ENCODE measurements at regions not wholly inside any gene's neighbourhood (a gene's known extent, or its start where the extent isn't known, plus 50 kb on each side); places are given as distances from the start of the nearest gene placed in this dataset.

- DNase-seq (ENCODE audit: low read depth) = no peak
Observed at GRCh38 chr9:4384750-4385149, 84.9 kb upstream of the GLIS3 start.

DNA sequence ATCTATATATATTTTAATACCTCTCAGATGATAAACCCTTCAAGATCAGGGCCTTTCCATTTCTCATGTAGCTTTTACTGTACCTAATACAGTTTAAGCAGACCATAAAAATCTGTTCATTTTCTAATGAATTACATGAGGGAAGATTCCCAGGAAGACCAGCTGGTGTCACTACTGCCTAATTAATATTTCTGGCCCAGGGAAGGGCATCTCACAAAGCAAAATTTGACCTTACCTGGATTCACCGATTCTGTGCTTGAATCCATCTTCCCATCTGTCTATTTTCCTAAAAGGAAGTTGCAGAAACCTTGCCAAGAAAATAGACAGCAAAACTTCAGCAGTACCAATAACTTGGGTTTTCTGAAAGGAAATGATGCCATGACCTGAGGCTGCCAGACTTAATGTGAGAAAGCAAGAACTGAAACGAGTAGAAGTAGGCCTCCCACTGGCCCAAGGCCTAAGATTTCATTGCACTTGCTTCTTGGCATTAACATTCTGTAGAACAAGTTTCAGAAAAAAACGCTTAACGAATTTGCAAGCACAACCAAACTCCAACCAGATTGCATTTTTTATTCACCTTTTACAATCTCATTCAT, 83.0 kb upstream of the GLIS3 start:
- DNase-seq (ENCODE audit: low read depth) = no peak

GRCh38 chr9:4381744-4382143, 81.9 kb upstream of the GLIS3 start:
- DNase-seq (ENCODE audit: low read depth) = no peak

- no peak for DNase-seq (ENCODE audit: low read depth)
Observed at GRCh38 chr9:4380406-4380805, 80.5 kb upstream of the GLIS3 start.

DNA sequence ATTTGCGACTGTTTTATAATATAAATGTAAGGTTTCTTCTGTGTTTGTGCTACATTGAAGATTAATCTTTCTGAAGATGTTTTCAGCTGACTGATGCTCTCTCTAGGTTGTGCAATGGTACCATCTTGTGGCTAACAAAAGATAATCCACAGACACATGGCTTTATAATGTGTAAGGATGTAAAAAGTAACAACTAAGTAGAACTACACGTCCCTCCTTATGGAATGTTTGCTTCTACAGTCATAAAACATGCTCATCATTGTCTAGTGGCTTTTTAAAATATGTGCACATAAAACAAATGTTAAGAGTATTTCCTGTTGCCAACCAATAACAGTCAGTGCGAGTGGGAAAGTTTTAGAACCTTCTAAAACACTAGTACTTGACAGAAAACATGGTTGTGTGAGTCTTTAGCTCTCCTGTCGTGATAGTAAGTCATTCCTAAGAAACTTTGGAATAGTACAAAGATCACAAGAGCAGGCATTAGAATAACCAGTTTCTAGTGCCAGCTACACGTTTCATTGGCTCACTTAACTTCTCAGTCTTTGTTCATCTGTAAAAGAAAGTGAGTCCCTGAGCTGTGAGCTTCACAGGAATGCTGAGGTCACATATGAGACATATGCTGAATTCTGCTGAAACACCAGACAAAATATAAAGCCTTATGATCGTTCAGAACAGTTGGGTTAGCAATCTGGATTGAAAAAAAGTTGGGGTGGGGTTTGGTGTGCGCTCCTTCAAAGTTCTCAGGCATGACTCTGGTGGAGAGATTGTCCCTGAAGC, 75.7 kb upstream of the GLIS3 start:
- DNase-seq (ENCODE audit: low read depth) = peak; percentile 25

DNA sequence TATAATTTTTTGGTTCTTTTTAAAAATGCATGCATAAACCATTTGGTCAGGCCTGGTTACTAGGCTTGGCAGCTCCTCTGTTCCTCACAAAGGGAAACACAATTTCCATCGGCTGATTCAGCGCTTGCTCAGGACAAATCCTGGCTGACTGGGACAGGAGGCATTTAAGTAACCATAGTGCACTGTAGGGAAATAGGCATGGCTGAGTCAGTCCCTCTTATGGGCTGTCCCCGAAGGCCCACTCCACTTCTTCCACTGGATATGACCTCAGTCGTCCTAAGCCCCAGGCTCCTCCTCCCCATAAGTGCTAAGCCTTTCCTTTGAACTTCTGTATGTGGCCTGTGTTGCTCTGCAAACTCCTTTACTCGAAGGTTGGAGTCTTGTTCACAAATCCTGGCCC, 71.2 kb upstream of the GLIS3 start:
- no peak for DNase-seq (ENCODE audit: low read depth)

- no peak for DNase-seq (ENCODE audit: low read depth)
Observed at GRCh38 chr9:4370501-4370900, 70.6 kb upstream of the GLIS3 start.

- DNase-seq (ENCODE audit: low read depth) = no peak
Observed at GRCh38 chr9:4366591-4367330, 66.9 kb upstream of the GLIS3 start.

DNA sequence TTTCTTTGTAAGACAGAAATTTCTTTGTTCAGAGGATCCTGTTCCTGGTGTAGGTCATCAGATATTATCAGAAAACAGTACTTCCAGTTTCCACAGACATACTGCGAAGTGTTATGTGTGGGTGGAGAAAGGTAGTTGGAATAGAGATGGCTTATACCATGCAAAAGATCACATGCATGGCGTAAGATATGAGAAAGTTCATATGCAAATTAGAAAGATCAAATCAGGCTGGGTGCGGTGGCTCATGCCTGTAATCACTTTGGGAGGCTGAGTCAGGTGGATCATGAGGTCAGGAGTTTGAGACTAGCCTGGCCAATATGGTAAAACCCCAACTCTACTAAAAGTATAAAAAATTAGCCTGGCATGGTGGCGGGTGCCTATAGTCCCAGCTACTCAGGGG, 65.2 kb upstream of the GLIS3 start:
- DNase-seq (ENCODE audit: low read depth) = no peak

GRCh38 chr9:4362281-4362680, 62.4 kb upstream of the GLIS3 start:
- DNase-seq (ENCODE audit: low read depth) = no peak

GRCh38 chr9:4359016-4359415, 59.1 kb upstream of the GLIS3 start:
- DNase-seq (ENCODE audit: low read depth) = no peak

DNA sequence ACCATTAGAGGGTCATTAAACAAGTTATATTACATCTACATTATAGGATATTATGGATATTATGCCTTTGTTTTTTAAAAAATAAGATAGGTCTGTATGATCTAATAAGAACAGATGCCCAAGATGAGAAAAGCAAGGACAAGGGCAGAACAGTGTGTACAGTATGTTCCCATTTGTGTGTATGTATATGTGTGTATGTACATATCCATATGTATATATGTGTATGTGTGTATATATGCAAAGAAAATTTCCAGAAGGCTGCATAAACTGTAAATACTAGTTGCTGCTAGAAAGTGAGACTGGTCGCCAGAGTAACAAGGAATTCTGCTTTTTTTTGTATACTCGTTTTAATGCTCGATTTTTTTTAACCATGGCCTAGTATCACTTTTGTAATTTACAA, 58.1 kb upstream of the GLIS3 start:
- DNase-seq (ENCODE audit: low read depth) = no peak

- no peak for DNase-seq (ENCODE audit: low read depth)
Observed at GRCh38 chr9:4356306-4356705, 56.4 kb upstream of the GLIS3 start.

GRCh38 chr9:4353236-4353635, 53.4 kb upstream of the GLIS3 start:
- no peak for DNase-seq (ENCODE audit: low read depth)

DNA sequence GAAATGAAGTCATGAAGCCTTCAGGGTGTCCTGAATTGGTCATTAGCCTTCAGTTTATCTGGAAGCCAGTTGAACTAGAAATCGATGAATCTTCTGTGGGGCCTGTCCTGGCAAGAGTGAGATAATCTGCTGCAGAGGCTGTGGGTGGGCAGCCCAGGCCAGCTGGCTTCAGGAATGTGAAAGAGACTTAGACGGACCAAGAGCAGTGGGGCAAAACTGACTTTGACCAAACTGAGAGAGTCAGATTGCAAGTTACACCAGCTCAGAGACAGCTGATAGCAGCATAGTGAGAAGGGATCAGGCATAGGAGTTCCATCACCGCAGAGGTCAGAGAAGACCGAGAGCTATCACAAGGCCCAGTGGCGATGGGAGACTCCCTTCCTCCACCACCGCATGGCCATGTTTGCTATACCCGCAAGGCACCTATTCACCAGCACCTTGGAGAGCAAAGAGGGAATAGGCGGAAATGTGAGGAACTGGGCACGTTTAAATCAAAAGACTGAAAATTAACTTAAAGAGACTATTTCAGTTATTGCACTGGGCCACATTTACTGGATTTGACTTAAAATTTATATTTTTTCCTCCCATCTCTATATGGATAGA, 50.0 kb upstream of the GLIS3 start:
- no peak for DNase-seq (ENCODE audit: low read depth)
